Hepatocyte (in vitro differentiated cells): ENCODE measurements at regions not wholly inside any gene's neighbourhood (a gene's known extent, or its start where the extent isn't known, plus 50 kb on each side); places are given as distances from the start of the nearest gene placed in this dataset.

Source experiments
- DNase-seq: peaks from one replicate; pipeline ENCODE4 v3.0.0-alpha.2; 2016; ENCODE audit warnings: low spot score
- H2AFZ ChIP-seq: fragments of 200-600 bp; sonication (generic); 2 replicates; pipeline ENCODE4 v1.6.0; 2016; ENCODE audit warnings: antibody characterized with exemption, mild to moderate bottlenecking
- H3K27ac ChIP-seq: fragments of 200-600 bp; sonication (generic); 2 replicates; pipeline ENCODE4 v1.5.1; 2016; ENCODE audit warnings: mild to moderate bottlenecking
- H3K27me3 ChIP-seq: fragments of 200-600 bp; sonication (generic); 2 replicates; pipeline ENCODE4 v1.6.1; 2016
- H3K36me3 ChIP-seq: fragments of 200-600 bp; sonication (generic); replicated peaks from 2 replicates; pipeline ENCODE4 v1.5.1; 2016; ENCODE audit warnings: low read depth; ENCODE audit not compliant: insufficient read depth
- H3K4me1 ChIP-seq: fragments of 200-600 bp; sonication (generic); 2 replicates; pipeline ENCODE4 v1.5.1; 2016; ENCODE audit warnings: mild to moderate bottlenecking, moderate library complexity; ENCODE audit not compliant: insufficient read depth
- H3K4me2 ChIP-seq: fragments of 200-600 bp; sonication (generic); 2 replicates; pipeline ENCODE4 v1.6.0; 2016
- H3K4me3 ChIP-seq: fragments of 200-600 bp; sonication (generic); 2 replicates; pipeline ENCODE4 v1.5.1; 2016; ENCODE audit warnings: mild to moderate bottlenecking
- H3K79me2 ChIP-seq: fragments of 200-600 bp; sonication (generic); 2 replicates; pipeline ENCODE4 v1.6.0; 2017; ENCODE audit warnings: mild to moderate bottlenecking
- H3K9me2 ChIP-seq: fragments of 200-600 bp; sonication (generic); replicated peaks from 2 replicates; pipeline ENCODE4 v1.6.0; 2017; ENCODE audit warnings: mild to moderate bottlenecking; ENCODE audit not compliant: insufficient read depth
- H3K9me3 ChIP-seq: fragments of 200-600 bp; sonication (generic); 2 replicates; pipeline ENCODE4 v1.5.1; 2016; ENCODE audit warnings: low read depth, mild to moderate bottlenecking
- H4K20me1 ChIP-seq: fragments of 200-600 bp; sonication (generic); 2 replicates; pipeline ENCODE4 v1.6.0; 2016; ENCODE audit warnings: mild to moderate bottlenecking; ENCODE audit not compliant: insufficient read depth, poor library complexity, severe bottlenecking
- EZH2 ChIP-seq: fragments of 200-600 bp; sonication (generic); IDR thresholded peaks from 2 replicates; pipeline ENCODE4 v1.6.1; 2016; ENCODE audit warnings: antibody characterized with exemption, mild to moderate bottlenecking, borderline replicate concordance
- EZH2phosphoT487 ChIP-seq: fragments of 200-600 bp; sonication (generic); IDR thresholded peaks from one replicate; pipeline ENCODE4 v1.6.1; 2018; ENCODE audit warnings: antibody characterized with exemption, mild to moderate bottlenecking, low read depth, moderate library complexity; ENCODE audit not compliant: unreplicated experiment, severe bottlenecking
- WGBS: methylation state at CpG from one replicate; pipeline ENCODE4 v1.1.6; 2016; ENCODE audit warnings: low lambda C conversion rate; ENCODE audit errors: missing lambda C conversion rate; 5-methylcytosine and 5-hydroxymethylcytosine counted together
- TF ChIP-seq, protein P1 (sequence below): fragments of 200-600 bp; sonication (generic); IDR thresholded peaks from 2 replicates; pipeline ENCODE4 v1.5.1; 2016; ENCODE audit warnings: antibody characterized with exemption, mild to moderate bottlenecking; ENCODE audit not compliant: poor library complexity

DNA sequence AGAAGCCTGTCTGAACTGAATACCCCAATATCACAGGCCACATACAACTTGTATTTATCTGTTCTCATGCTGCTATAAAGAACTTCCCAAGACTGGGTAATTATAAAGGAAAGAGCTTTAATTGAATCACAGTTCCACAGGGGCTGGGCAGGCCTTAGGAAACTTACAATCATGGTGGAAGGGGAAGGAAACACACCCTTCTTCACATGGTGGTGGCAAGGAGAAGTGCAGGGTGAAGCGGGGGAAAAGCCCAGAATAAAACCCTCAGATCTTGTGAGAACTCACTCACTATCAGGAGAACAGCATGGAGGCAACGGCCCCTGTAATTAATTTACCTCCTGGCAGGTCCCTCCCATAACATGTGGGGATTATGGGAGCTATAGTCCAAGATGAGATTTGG is 50.3 kb upstream of the FNDC1 start:
- Histone ChIP-seq H3K36me3 (no peaks in the 10 kb centered on the region), H3K27ac (no peak overlapping the region), H4K20me1 (no peaks in the 10 kb centered on the region), H3K9me3 (no peaks in the 10 kb centered on the region), H3K4me3 (no peak overlapping the region), H3K79me2 (no peaks in the 10 kb centered on the region), H2AFZ (no peak overlapping the region), H3K9me2 (no peaks in the 10 kb centered on the region), H3K4me1 (no peaks in the 10 kb centered on the region), H3K27me3 (no peaks in the 10 kb centered on the region), H3K4me2 (no peak overlapping the region)
- DNase-seq = no peak
- WGBS = 83% methylated on average over 2 of the region's 2 CpGs
- TF ChIP-seq EZH2 (no peak), EZH2phosphoT487 (no peak)

DNA sequence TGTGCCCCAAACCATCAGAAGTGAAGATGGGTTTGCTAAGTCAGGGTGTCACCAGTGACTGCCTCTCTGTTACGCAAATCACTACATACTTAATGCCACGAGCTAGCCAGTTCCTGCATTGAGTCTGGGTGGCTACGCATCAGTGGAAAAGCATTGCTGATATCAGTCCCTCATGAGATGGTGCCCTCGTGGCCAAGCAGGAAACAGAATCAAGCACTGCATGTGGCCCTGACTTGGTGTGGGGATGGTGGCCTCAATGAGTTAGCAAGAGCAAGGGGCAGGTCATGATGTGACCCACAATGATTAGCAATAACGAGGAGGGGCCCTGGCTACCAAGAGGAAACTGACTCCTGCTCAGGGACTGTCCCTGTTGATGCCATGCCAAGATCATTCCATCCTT is 51.6 kb upstream of the FNDC1 start:
- no peaks in the 10 kb centered on the region for H3K9me3 ChIP-seq
- no peaks in the 10 kb centered on the region for H3K4me1 ChIP-seq
- no peak for TF ChIP-seq EZH2phosphoT487
- TF ChIP-seq EZH2 = no peak
- TF ChIP-seq, protein P1, sequence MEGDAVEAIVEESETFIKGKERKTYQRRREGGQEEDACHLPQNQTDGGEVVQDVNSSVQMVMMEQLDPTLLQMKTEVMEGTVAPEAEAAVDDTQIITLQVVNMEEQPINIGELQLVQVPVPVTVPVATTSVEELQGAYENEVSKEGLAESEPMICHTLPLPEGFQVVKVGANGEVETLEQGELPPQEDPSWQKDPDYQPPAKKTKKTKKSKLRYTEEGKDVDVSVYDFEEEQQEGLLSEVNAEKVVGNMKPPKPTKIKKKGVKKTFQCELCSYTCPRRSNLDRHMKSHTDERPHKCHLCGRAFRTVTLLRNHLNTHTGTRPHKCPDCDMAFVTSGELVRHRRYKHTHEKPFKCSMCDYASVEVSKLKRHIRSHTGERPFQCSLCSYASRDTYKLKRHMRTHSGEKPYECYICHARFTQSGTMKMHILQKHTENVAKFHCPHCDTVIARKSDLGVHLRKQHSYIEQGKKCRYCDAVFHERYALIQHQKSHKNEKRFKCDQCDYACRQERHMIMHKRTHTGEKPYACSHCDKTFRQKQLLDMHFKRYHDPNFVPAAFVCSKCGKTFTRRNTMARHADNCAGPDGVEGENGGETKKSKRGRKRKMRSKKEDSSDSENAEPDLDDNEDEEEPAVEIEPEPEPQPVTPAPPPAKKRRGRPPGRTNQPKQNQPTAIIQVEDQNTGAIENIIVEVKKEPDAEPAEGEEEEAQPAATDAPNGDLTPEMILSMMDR = no peak
- H3K4me3 ChIP-seq = no peak overlapping the region
- no peaks in the 10 kb centered on the region for H3K9me2 ChIP-seq
- no peaks in the 10 kb centered on the region for H3K79me2 ChIP-seq
- no peaks in the 10 kb centered on the region for H3K27me3 ChIP-seq
- peak overlapping the region; percentile 16 for H3K27ac ChIP-seq
- no peak overlapping the region for H3K4me2 ChIP-seq
- H3K36me3 ChIP-seq = no peaks in the 10 kb centered on the region
- WGBS = 88% methylated on average over 5 of the region's 5 CpGs
- DNase-seq = no peak
- no peak overlapping the region for H2AFZ ChIP-seq
- H4K20me1 ChIP-seq = no peaks in the 10 kb centered on the region

DNA sequence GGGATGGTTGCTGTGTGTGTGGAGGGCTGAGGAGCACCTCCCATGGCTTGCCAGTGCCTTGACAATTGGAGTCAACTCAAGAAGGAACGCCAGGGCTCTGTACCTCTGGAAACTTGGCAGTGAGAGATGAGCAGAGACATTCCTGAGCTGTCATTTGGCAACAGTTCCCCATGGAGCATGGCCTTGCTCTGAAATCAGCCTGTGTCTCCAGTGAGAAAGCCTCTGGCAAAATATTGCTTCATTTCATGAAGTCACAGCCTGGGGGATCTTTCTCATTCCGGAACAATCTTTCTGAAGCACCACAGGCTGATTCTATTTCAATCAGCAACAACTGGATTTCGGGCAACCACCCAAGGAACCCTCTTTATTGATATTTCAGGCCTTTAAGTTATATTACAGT is 52.2 kb upstream of the FNDC1 start:
- no peak overlapping the region for H3K4me3 ChIP-seq
- no peak overlapping the region for H2AFZ ChIP-seq
- H3K79me2 ChIP-seq = no peaks in the 10 kb centered on the region
- H4K20me1 ChIP-seq = no peaks in the 10 kb centered on the region
- no peaks in the 10 kb centered on the region for H3K9me2 ChIP-seq
- no peaks in the 10 kb centered on the region for H3K4me1 ChIP-seq
- no peak overlapping the region for H3K4me2 ChIP-seq
- TF ChIP-seq EZH2phosphoT487 (no peak), EZH2 (no peak)
- TF ChIP-seq, protein P1 = no peak
- no peaks in the 10 kb centered on the region for H3K36me3 ChIP-seq
- DNase-seq = no peak
- WGBS = 71% methylated on average over 3 of the region's 3 CpGs
- H3K9me3 ChIP-seq = no peaks in the 10 kb centered on the region
- H3K27ac ChIP-seq = peak overlapping the region; percentile 16
- H3K27me3 ChIP-seq = no peaks in the 10 kb centered on the region

DNA sequence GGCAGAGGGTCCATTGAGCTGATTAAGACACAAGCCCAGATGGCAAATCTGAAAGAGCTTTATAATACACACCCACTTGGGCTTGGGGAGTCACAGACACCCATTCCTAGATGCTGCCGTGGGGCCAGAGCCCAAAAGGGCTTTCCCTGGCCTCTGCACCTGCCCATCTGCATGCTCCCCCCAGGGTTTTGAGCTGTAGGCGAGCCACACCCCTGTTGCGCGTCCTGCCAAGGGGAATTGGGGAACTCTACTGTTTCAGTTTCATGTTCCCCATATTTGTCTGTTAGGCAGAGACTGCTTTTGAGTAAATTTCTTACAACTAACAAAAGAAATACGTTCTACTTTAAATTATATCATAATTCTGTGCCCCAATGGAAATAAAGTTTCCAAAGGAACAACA is 52.9 kb upstream of the FNDC1 start:
- H3K4me2 ChIP-seq = no peak overlapping the region
- H3K4me3 ChIP-seq = no peak overlapping the region
- H3K27ac ChIP-seq = no peak overlapping the region
- H3K79me2 ChIP-seq = no peaks in the 10 kb centered on the region
- TF ChIP-seq EZH2phosphoT487 (no peak), EZH2 (no peak)
- no peaks in the 10 kb centered on the region for H4K20me1 ChIP-seq
- no peaks in the 10 kb centered on the region for H3K36me3 ChIP-seq
- DNase-seq = no peak
- no peaks in the 10 kb centered on the region for H3K9me2 ChIP-seq
- no peaks in the 10 kb centered on the region for H3K9me3 ChIP-seq
- H2AFZ ChIP-seq = no peak overlapping the region
- no peaks in the 10 kb centered on the region for H3K27me3 ChIP-seq
- WGBS = 90% methylated on average over 5 of the region's 5 CpGs
- no peaks in the 10 kb centered on the region for H3K4me1 ChIP-seq
